H1 (cell line): ENCODE measurements at regions not wholly inside any gene's neighbourhood (a gene's known extent, or its start where the extent isn't known, plus 50 kb on each side); places are given as distances from the start of the nearest gene placed in this dataset.

Experiments used
- ATF3 ChIP-seq: IDR thresholded peaks from 2 replicates; pipeline ENCODE4 v1.6.1; 2011; ENCODE audit warnings: low read depth, mild to moderate bottlenecking, low read length; ENCODE audit not compliant: insufficient read depth
- BCL11A ChIP-seq, 2 experiments: IDR thresholded peaks; one replicate each; pipeline ENCODE4 v1.6.1; 2011; ENCODE audit warnings: low read depth in 2 of 2, low read length in 2 of 2, mild to moderate bottlenecking in 2 of 2
- EZH2 ChIP-seq: fragments of 200-600 bp; sonication (generic); IDR thresholded peaks from 2 replicates; pipeline ENCODE4 v1.7.1; 2012; ENCODE audit warnings: low read depth, mild to moderate bottlenecking, moderate library complexity, low read length, inconsistent platforms; ENCODE audit not compliant: severe bottlenecking
- MAFK ChIP-seq: IDR thresholded peaks from 2 replicates; pipeline ENCODE4 v1.6.1; 2012; ENCODE audit warnings: low read depth, mild to moderate bottlenecking, improper control_type of control experiment, low read length
- RAD21 ChIP-seq, 2 experiments: IDR thresholded peaks in 1 of 2; conservative IDR thresholded peaks in 1 of 2; 2 replicates each; pipeline ENCODE4 v1.6.1; 2011; ENCODE audit warnings: low read depth in 2 of 2, low read length in 2 of 2, improper control_type of control experiment in 1 of 2, inconsistent platforms in 1 of 2, mild to moderate bottlenecking in 1 of 2, moderate library complexity in 1 of 2
- RBBP5 ChIP-seq: IDR thresholded peaks from 2 replicates; pipeline ENCODE4 v1.7.1; 2012; ENCODE audit warnings: low read depth, mild to moderate bottlenecking, inconsistent platforms, low read length, moderate library complexity, borderline replicate concordance
- TAF1 ChIP-seq: IDR thresholded peaks from 2 replicates; pipeline ENCODE4 v1.6.1; 2011; ENCODE audit warnings: mild to moderate bottlenecking, low read depth, low read length
- TCF12 ChIP-seq: IDR thresholded peaks from 2 replicates; pipeline ENCODE4 v1.6.1; 2011; ENCODE audit warnings: low read depth, mild to moderate bottlenecking, low read length
- TEAD4 ChIP-seq: IDR thresholded peaks from 2 replicates; pipeline ENCODE4 v1.6.1; 2012; ENCODE audit warnings: low read depth, low read length, inconsistent platforms, mixed read lengths
- TF ChIP-seq, protein P1 (sequence below): fragments of 300-600 bp; sonication (generic); IDR thresholded peaks from 2 replicates; pipeline ENCODE4 v1.7.1; 2012; ENCODE audit warnings: low read length, moderate library complexity, mild to moderate bottlenecking, inconsistent platforms; ENCODE audit not compliant: insufficient replicate concordance

DNA sequence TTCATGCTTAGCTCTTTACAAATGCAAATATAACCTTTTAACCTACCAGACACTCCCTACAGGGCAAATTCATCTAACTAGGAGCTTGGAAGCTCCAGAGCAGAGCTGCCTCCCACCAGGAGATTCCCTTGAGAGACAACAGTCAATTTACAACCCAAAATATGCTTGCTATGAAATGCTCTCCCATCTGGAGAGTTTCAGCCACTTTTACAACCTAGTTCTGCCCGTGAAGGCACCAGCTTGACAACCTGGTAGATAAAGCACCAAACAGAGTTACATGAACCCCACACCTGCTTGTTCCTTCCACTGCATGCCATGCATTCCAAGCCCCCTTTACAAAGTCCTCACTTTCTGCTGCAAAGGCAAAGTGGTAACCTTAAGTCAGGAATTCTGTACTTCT is 215.3 kb upstream of the KIF2B start (continued):
- TF ChIP-seq, protein P1, sequence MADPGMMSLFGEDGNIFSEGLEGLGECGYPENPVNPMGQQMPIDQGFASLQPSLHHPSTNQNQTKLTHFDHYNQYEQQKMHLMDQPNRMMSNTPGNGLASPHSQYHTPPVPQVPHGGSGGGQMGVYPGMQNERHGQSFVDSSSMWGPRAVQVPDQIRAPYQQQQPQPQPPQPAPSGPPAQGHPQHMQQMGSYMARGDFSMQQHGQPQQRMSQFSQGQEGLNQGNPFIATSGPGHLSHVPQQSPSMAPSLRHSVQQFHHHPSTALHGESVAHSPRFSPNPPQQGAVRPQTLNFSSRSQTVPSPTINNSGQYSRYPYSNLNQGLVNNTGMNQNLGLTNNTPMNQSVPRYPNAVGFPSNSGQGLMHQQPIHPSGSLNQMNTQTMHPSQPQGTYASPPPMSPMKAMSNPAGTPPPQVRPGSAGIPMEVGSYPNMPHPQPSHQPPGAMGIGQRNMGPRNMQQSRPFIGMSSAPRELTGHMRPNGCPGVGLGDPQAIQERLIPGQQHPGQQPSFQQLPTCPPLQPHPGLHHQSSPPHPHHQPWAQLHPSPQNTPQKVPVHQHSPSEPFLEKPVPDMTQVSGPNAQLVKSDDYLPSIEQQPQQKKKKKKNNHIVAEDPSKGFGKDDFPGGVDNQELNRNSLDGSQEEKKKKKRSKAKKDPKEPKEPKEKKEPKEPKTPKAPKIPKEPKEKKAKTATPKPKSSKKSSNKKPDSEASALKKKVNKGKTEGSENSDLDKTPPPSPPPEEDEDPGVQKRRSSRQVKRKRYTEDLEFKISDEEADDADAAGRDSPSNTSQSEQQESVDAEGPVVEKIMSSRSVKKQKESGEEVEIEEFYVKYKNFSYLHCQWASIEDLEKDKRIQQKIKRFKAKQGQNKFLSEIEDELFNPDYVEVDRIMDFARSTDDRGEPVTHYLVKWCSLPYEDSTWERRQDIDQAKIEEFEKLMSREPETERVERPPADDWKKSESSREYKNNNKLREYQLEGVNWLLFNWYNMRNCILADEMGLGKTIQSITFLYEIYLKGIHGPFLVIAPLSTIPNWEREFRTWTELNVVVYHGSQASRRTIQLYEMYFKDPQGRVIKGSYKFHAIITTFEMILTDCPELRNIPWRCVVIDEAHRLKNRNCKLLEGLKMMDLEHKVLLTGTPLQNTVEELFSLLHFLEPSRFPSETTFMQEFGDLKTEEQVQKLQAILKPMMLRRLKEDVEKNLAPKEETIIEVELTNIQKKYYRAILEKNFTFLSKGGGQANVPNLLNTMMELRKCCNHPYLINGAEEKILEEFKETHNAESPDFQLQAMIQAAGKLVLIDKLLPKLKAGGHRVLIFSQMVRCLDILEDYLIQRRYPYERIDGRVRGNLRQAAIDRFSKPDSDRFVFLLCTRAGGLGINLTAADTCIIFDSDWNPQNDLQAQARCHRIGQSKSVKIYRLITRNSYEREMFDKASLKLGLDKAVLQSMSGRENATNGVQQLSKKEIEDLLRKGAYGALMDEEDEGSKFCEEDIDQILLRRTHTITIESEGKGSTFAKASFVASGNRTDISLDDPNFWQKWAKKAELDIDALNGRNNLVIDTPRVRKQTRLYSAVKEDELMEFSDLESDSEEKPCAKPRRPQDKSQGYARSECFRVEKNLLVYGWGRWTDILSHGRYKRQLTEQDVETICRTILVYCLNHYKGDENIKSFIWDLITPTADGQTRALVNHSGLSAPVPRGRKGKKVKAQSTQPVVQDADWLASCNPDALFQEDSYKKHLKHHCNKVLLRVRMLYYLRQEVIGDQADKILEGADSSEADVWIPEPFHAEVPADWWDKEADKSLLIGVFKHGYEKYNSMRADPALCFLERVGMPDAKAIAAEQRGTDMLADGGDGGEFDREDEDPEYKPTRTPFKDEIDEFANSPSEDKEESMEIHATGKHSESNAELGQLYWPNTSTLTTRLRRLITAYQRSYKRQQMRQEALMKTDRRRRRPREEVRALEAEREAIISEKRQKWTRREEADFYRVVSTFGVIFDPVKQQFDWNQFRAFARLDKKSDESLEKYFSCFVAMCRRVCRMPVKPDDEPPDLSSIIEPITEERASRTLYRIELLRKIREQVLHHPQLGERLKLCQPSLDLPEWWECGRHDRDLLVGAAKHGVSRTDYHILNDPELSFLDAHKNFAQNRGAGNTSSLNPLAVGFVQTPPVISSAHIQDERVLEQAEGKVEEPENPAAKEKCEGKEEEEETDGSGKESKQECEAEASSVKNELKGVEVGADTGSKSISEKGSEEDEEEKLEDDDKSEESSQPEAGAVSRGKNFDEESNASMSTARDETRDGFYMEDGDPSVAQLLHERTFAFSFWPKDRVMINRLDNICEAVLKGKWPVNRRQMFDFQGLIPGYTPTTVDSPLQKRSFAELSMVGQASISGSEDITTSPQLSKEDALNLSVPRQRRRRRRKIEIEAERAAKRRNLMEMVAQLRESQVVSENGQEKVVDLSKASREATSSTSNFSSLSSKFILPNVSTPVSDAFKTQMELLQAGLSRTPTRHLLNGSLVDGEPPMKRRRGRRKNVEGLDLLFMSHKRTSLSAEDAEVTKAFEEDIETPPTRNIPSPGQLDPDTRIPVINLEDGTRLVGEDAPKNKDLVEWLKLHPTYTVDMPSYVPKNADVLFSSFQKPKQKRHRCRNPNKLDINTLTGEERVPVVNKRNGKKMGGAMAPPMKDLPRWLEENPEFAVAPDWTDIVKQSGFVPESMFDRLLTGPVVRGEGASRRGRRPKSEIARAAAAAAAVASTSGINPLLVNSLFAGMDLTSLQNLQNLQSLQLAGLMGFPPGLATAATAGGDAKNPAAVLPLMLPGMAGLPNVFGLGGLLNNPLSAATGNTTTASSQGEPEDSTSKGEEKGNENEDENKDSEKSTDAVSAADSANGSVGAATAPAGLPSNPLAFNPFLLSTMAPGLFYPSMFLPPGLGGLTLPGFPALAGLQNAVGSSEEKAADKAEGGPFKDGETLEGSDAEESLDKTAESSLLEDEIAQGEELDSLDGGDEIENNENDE = peak; percentile 63
- TF ChIP-seq RAD21 (IDR thresholded peaks at IDR 0.05 in 1 of 2, conservative IDR thresholded peaks at IDR 0.05 in 1 of 2; ENCODE audit: low read depth in 2 of 2, low read length in 2 of 2) (peak in 1 of 2 experiments; percentile 3; a peak in 1 of 4 replicates), RBBP5 (no peak), BCL11A (IDR thresholded peaks at IDR 0.05; ENCODE audit: low read depth in 2 of 2, low read length in 2 of 2) (no peak), TCF12 (0 out of 2 replicates have a peak, but pooled peaks have one; percentile 46), MAFK (no peak), ATF3 (no peak), TEAD4 (peak; percentile 96), TAF1 (no peak), EZH2 (no peak)
